ENCODE measurements at regions not wholly inside any gene's neighbourhood (a gene's known extent, or its start where the extent isn't known, plus 50 kb on each side); places are given as distances from the start of the nearest gene placed in this dataset.
"Not testable (repeated sequence)": the region's sequence is repeated elsewhere in the genome, so short reads cannot be mapped to it uniquely, and the experiment has no call there.

DNA sequence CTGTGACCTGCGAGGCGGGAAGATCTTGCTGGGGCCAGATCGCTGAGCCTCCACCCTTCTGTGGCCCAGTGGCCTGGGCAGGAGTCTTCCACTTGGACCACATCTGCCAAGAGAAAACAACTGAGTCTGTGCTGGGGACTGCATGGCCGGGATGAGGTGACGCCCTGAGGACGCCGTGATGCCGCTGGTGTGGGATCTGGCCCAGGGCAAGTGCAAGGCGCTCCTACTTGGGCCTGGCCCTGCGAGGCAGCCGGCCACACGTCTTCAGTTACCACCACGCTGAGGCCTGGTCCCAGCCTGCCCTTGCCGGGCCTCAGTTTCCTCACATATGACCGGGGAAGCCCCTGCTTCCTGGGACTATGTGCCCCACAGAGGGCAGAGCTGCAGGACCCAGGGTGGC lies 133.4 kb downstream of the SLC25A46 start:
- ATAC-seq (peak in 1 of 2 donors; percentile 38), DNase-seq (peak in 1 of 3 donors; percentile 15)
- intact Hi-C loops (cut with DNase I) = no loop called here
- no peaks in the 10 kb centered on the region for H3K4me1 ChIP-seq (ENCODE audit: control insufficient read depth, insufficient read depth, low read length)
- H3K9me3 ChIP-seq (ENCODE audit: control insufficient read depth, low read length) = no peaks in the 10 kb centered on the region
- no peaks in the 10 kb centered on the region for H3K27me3 ChIP-seq (ENCODE audit: control insufficient read depth, insufficient read depth)
- 94% methylated on average over 15 of the region's 15 CpGs for WGBS
- no peak overlapping the region for H3K27ac ChIP-seq (ENCODE audit: low read length)
- no peak overlapping the region for H3K4me3 ChIP-seq (ENCODE audit: low read length)

GRCh38 chr5:110872963-110873362 lies 134.2 kb downstream of the SLC25A46 start:
- DNase-seq = no peak
- H3K9me3 ChIP-seq (ENCODE audit: control insufficient read depth, low read length) = no peaks in the 10 kb centered on the region
- no peak overlapping the region for H3K27ac ChIP-seq (ENCODE audit: low read length)
- H3K4me1 ChIP-seq (ENCODE audit: control insufficient read depth, insufficient read depth, low read length) = no peaks in the 10 kb centered on the region
- no peak for ATAC-seq
- H3K4me3 ChIP-seq (ENCODE audit: low read length) = no peak overlapping the region
- intact Hi-C loops (cut with DNase I) = no loop called here
- WGBS = 93% methylated on average over 7 of the region's 7 CpGs
- H3K27me3 ChIP-seq (ENCODE audit: control insufficient read depth, insufficient read depth) = no peaks in the 10 kb centered on the region

DNA sequence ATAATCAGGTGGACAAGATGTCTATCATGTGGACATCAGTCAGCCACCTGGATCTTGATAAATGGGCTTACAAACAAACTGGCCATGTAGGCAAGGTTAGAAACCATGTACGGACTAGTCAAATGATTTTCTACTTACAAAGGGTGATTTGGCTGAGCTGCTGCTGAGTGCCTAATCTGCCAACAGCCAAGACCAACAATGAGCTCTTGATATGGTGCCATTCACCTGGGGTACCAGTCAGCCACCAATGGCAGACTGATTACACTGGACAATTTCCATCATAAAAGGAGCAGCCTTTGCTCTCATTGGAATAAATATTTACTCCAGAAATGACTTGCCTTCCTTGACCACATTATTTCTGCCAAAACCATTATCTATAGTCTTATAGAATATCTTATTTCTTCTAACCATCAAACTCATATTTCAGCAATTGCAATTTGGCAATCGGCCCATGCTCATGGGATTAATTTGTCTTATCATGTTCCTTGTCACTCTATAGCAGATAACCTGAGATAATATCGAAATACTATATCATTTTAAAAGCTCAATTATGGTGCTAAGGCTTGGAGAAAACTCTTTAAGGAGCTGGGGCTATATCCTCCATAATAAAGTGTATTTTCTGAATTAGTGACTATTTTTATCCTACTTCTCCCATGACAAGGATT lies 135.1 kb downstream of the SLC25A46 start:
- Histone ChIP-seq H3K9me3 (ENCODE audit: control insufficient read depth, low read length) (no peaks in the 10 kb centered on the region), H3K4me1 (ENCODE audit: control insufficient read depth, insufficient read depth, low read length) (no peaks in the 10 kb centered on the region), H3K27me3 (ENCODE audit: control insufficient read depth, insufficient read depth) (no peaks in the 10 kb centered on the region), H3K4me3 (ENCODE audit: low read length) (no peak overlapping the region), H3K27ac (ENCODE audit: low read length) (no peak overlapping the region)
- intact Hi-C loops (cut with DNase I) = no loop called here
- no peak for DNase-seq
- no peak for ATAC-seq
- WGBS = 33% methylated on average over 3 of the region's 3 CpGs

- H3K9me3 ChIP-seq (ENCODE audit: control insufficient read depth, low read length); intact Hi-C loops (cut with DNase I); ATAC-seq; H3K4me1 ChIP-seq (ENCODE audit: control insufficient read depth, insufficient read depth, low read length); H3K27ac ChIP-seq (ENCODE audit: low read length); H3K27me3 ChIP-seq (ENCODE audit: control insufficient read depth, insufficient read depth); H3K4me3 ChIP-seq (ENCODE audit: low read length); DNase-seq: not testable (repeated sequence)
Observed at GRCh38 chr5:110875115-110875514, 136.3 kb downstream of the SLC25A46 start.

DNA sequence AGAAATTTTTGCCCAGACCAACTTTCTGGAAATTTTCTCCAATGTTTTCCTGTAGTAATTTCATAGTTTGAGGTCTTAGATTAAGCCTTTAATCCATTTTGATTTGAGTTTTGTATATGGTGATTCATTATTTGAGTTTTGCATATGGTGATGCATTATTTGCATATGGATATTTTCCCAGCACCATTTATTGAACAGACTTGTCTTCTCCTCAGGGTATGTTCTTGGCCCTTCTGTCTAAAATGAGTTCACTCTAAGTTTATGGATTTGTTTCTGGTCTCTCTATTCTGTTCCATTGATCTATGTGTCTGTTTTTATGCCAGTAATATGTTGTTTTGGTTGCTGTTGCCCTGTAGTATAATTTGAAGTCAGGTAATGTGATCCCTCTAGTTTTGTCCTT lies 139.3 kb downstream of the SLC25A46 start:
- ATAC-seq = no peak
- intact Hi-C loops (cut with DNase I) = no loop called here
- H3K27ac ChIP-seq (ENCODE audit: low read length) = no peak overlapping the region
- DNase-seq = no peak
- no peaks in the 10 kb centered on the region for H3K9me3 ChIP-seq (ENCODE audit: control insufficient read depth, low read length)
- H3K4me3 ChIP-seq (ENCODE audit: low read length) = no peak overlapping the region
- H3K4me1 ChIP-seq (ENCODE audit: control insufficient read depth, insufficient read depth, low read length) = no peaks in the 10 kb centered on the region
- H3K27me3 ChIP-seq (ENCODE audit: control insufficient read depth, insufficient read depth) = no peaks in the 10 kb centered on the region

GRCh38 chr5:110879675-110880074 lies 140.9 kb downstream of the SLC25A46 start:
- H3K27me3 ChIP-seq (ENCODE audit: control insufficient read depth, insufficient read depth) = no peaks in the 10 kb centered on the region
- WGBS = 77% methylated on average over 4 of the region's 4 CpGs
- intact Hi-C loops (cut with DNase I) = no loop called here
- DNase-seq (no peak), ATAC-seq (no peak)
- H3K4me3 ChIP-seq (ENCODE audit: low read length) = no peak overlapping the region
- no peaks in the 10 kb centered on the region for H3K9me3 ChIP-seq (ENCODE audit: control insufficient read depth, low read length)
- H3K4me1 ChIP-seq (ENCODE audit: control insufficient read depth, insufficient read depth, low read length) = no peaks in the 10 kb centered on the region
- no peak overlapping the region for H3K27ac ChIP-seq (ENCODE audit: low read length)

GRCh38 chr5:110880413-110880812 lies 141.6 kb downstream of the SLC25A46 start:
- Histone ChIP-seq H3K9me3 (ENCODE audit: control insufficient read depth, low read length) (no peaks in the 10 kb centered on the region), H3K4me1 (ENCODE audit: control insufficient read depth, insufficient read depth, low read length) (no peaks in the 10 kb centered on the region), H3K4me3 (ENCODE audit: low read length) (no peak overlapping the region), H3K27ac (ENCODE audit: low read length) (no peak overlapping the region), H3K27me3 (ENCODE audit: control insufficient read depth, insufficient read depth) (no peaks in the 10 kb centered on the region)
- intact Hi-C loops (cut with DNase I) = no loop called here
- DNase-seq = peak in 2 of 3 donors; percentile 36 to 37
- WGBS = 41% methylated on average over 2 of the region's 2 CpGs
- ATAC-seq = peak; percentile 55 to 73

DNA sequence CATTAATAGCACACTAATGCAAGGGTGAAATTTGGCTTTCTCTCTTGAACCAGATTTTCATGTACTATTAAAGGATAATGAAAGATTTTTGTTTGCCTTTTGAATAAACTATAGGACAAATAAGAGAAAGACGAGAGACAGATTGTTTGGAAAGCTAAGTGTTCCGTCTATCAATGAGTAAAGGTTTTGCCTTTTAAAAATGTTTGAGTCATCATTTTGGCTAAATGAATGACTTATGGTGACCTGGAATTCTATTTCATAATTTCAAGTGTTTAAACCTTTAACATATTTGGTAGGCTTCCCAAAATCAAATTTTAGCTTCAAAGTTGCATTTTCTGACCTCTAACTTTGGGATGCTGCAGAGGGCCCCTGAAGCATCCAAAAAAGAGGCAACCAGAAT lies 145.2 kb downstream of the SLC25A46 start:
- Histone ChIP-seq H3K27me3 (ENCODE audit: control insufficient read depth, insufficient read depth) (no peaks in the 10 kb centered on the region), H3K9me3 (ENCODE audit: control insufficient read depth, low read length) (no peaks in the 10 kb centered on the region), H3K4me3 (ENCODE audit: low read length) (no peak overlapping the region), H3K27ac (ENCODE audit: low read length) (no peak overlapping the region), H3K4me1 (ENCODE audit: control insufficient read depth, insufficient read depth, low read length) (no peaks in the 10 kb centered on the region)
- no peak for ATAC-seq
- 73% methylated on average over 2 of the region's 2 CpGs for WGBS
- intact Hi-C loops (cut with DNase I) = no loop called here
- DNase-seq = no peak

- not testable (repeated sequence) for ATAC-seq
Observed at GRCh38 chr5:110887170-110887569, 148.4 kb downstream of the SLC25A46 start.

DNA sequence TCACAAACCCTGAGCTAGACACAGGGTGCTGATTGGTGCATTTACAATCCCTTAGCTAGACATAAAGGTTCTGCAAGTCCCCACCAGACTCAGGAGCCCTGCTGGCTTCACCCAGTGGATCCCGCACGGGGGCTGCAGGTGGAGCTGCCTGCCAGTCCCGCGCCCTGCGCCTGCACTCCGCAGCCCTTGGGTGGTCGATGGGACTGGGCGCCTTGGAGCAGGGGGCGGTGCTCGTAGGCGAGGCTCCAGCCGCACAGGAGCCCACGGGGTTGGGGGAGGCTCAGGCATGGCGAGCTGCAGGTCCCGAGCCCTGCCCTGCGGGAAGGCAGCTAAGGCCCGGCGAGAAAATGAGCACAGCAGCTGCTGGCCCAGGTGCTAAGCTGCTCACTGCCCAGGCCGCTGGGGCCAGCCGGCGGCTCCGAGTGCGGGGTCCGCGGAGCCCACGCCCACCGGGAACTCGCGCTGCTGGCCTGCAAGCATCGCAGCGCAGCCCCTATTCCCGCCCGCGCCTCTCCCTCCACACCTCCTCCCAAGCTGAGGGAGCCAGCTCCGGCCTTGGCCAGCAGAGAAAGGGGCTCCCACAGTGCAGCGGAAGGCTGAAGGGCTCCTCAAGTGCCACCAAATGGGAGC lies 155.2 kb downstream of the SLC25A46 start:
- intact Hi-C loops (cut with DNase I) = not testable (repeated sequence)
- 61% methylated on average over 36 of the region's 36 CpGs for WGBS

More at GRCh38 chr5:110887170-110887569, 148.4 kb downstream of the SLC25A46 start:
- H3K4me3 ChIP-seq (ENCODE audit: low read length); DNase-seq; H3K4me1 ChIP-seq (ENCODE audit: control insufficient read depth, insufficient read depth, low read length); H3K27me3 ChIP-seq (ENCODE audit: control insufficient read depth, insufficient read depth); intact Hi-C loops (cut with DNase I); H3K9me3 ChIP-seq (ENCODE audit: control insufficient read depth, low read length); H3K27ac ChIP-seq (ENCODE audit: low read length): not testable (repeated sequence)
- WGBS = 88% methylated on average over 3 of the region's 3 CpGs

DNA sequence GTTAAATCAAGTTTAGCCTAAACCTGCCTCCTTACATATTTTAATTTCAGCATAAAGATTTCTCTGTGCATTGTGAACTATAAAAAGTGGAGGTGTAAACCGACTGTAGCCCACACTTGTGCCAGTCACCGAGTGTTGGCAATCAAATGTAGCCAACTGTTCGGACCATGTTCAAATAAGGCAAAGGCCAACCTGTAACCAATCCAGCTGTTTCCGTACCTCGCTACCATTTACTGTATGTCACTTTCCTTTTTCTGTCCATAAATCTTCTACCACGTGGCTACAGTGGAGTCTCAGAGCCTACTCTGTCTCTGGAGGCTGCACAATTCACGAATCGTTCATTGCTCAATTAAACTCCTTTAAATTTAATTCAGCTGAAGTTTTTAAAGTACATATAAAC lies 156.0 kb downstream of the SLC25A46 start:
- 83% methylated on average over 8 of the region's 8 CpGs for WGBS
- H3K27ac ChIP-seq (ENCODE audit: low read length) = no peak overlapping the region
- H3K4me1 ChIP-seq (ENCODE audit: control insufficient read depth, insufficient read depth, low read length) = no peaks in the 10 kb centered on the region
- no peak for ATAC-seq
- no peak for DNase-seq
- intact Hi-C loops (cut with DNase I) = no loop called here
- H3K4me3 ChIP-seq (ENCODE audit: low read length) = no peak overlapping the region
- H3K27me3 ChIP-seq (ENCODE audit: control insufficient read depth, insufficient read depth) = no peaks in the 10 kb centered on the region
- no peaks in the 10 kb centered on the region for H3K9me3 ChIP-seq (ENCODE audit: control insufficient read depth, low read length)

More for the DNA sequence above, 155.2 kb downstream of the SLC25A46 start:
- not testable (repeated sequence) for ATAC-seq; H3K4me1 ChIP-seq (ENCODE audit: control insufficient read depth, insufficient read depth, low read length); H3K9me3 ChIP-seq (ENCODE audit: control insufficient read depth, low read length); H3K27ac ChIP-seq (ENCODE audit: low read length); H3K4me3 ChIP-seq (ENCODE audit: low read length); H3K27me3 ChIP-seq (ENCODE audit: control insufficient read depth, insufficient read depth)
- peak in 2 of 3 donors; percentile 26 to 31 for DNase-seq
